Mucosa of descending colon (tissue), 3 donors: ENCODE measurements at regions not wholly inside any gene's neighbourhood (a gene's known extent, or its start where the extent isn't known, plus 50 kb on each side); places are given as distances from the start of the nearest gene placed in this dataset.

Source experiments
- ATAC-seq: fragments of 200-7000 bp; cut with Tn5 transposase; one replicate; pipeline ENCODE4 v1.9.1; 2020; ENCODE audit warnings: mild to moderate bottlenecking, moderate library complexity
- DNase-seq, 3 donors: peaks; one replicate each; pipeline ENCODE4 v3.0.0-alpha.2; 2020
- H3K36me3 ChIP-seq: fragments of 200-600 bp; one replicate; pipeline ENCODE4 v1.8.0; 2021; ENCODE audit warnings: low read depth, mild to moderate bottlenecking
- H3K4me1 ChIP-seq: fragments of 200-600 bp; one replicate; pipeline ENCODE4 v1.8.0; 2021; ENCODE audit warnings: low read depth, mild to moderate bottlenecking
- H3K4me3 ChIP-seq: fragments of 200-600 bp; one replicate; pipeline ENCODE4 v1.8.0; 2021; ENCODE audit warnings: mild to moderate bottlenecking
- H3K9me3 ChIP-seq: fragments of 200-600 bp; one replicate; pipeline ENCODE4 v1.8.0; 2021; ENCODE audit warnings: mild to moderate bottlenecking
- CTCF ChIP-seq: fragments of 200-600 bp; IDR thresholded peaks from one replicate; pipeline ENCODE4 v1.8.0; 2022; ENCODE audit warnings: antibody characterized with exemption, mild to moderate bottlenecking
- intact Hi-C, 2 donors: fragments of 100-400 bp; cut with DNase I in 1 of 2; cut with micrococcal nuclease in 1 of 2; formaldehyde crosslinking; loops; one replicate each; pipeline versions ENCODE4 v1.11.0 to v1.11.1; 2022; cut with DNase I, micrococcal nuclease
- donor health status: DM: no; HTN: no; CAD: no; lungs with moderate emphysema.
- donor health status: DM: no; HTN: no; CAD: no.
- donor health status: DM: no; HTN: yes; CAD: no.

- Histone ChIP-seq H3K36me3 (no peaks in the 10 kb centered on the region), H3K4me1 (no peaks in the 10 kb centered on the region), H3K4me3 (no peak overlapping the region), H3K9me3 (no peaks in the 10 kb centered on the region)
- ATAC-seq = no peak
- no peak for DNase-seq
- intact Hi-C loops = no loop called here
- no peak for TF ChIP-seq CTCF
Observed at GRCh38 chr6:90444160-90444714, 142.6 kb downstream of the MAP3K7 start.

- DNase-seq (no peak), ATAC-seq (no peak)
- Histone ChIP-seq H3K36me3 (no peaks in the 10 kb centered on the region), H3K4me3 (no peak overlapping the region), H3K9me3 (no peaks in the 10 kb centered on the region), H3K4me1 (no peaks in the 10 kb centered on the region)
- no peak for TF ChIP-seq CTCF
- intact Hi-C loops = no loop called here
Observed at GRCh38 chr6:90442366-90442765, 144.5 kb downstream of the MAP3K7 start.

GRCh38 chr6:90440586-90441283 lies 144.1 kb upstream of the BACH2 start:
- Histone ChIP-seq H3K4me1 (no peaks in the 10 kb centered on the region), H3K36me3 (no peaks in the 10 kb centered on the region), H3K9me3 (no peaks in the 10 kb centered on the region), H3K4me3 (no peak overlapping the region)
- no peak for TF ChIP-seq CTCF
- ATAC-seq = no peak
- intact Hi-C loops = no loop called here
- DNase-seq = no peak

GRCh38 chr6:90439586-90439985 lies 142.9 kb upstream of the BACH2 start:
- H3K4me1 ChIP-seq = no peaks in the 10 kb centered on the region
- no peak overlapping the region for H3K4me3 ChIP-seq
- intact Hi-C loops = no loop called here
- DNase-seq (no peak), ATAC-seq (no peak)
- TF ChIP-seq CTCF = no peak
- no peaks in the 10 kb centered on the region for H3K9me3 ChIP-seq
- H3K36me3 ChIP-seq = no peaks in the 10 kb centered on the region

GRCh38 chr6:90436403-90436802 lies 139.8 kb upstream of the BACH2 start:
- H3K4me3 ChIP-seq = no peak overlapping the region
- no peaks in the 10 kb centered on the region for H3K36me3 ChIP-seq
- H3K9me3 ChIP-seq = no peaks in the 10 kb centered on the region
- DNase-seq (no peak), ATAC-seq (no peak)
- TF ChIP-seq CTCF = no peak
- intact Hi-C loops = no loop called here
- no peaks in the 10 kb centered on the region for H3K4me1 ChIP-seq
